ENCODE measurements at regions not wholly inside any gene's neighbourhood (a gene's known extent, or its start where the extent isn't known, plus 50 kb on each side); places are given as distances from the start of the nearest gene placed in this dataset.
"Not testable (repeated sequence)": the region's sequence is repeated elsewhere in the genome, so short reads cannot be mapped to it uniquely, and the experiment has no call there.

- DNase-seq: no peak
These were observed 130.1 kb upstream of the KLF12 start for GRCh38 chr13:74264333-74264732.

- DNase-seq: not testable (repeated sequence)
These were observed 126.2 kb upstream of the KLF12 start for GRCh38 chr13:74260420-74260819.

GRCh38 chr13:74259641-74260040, 125.4 kb upstream of the KLF12 start:
- no peak for DNase-seq

- no peak for DNase-seq
These were observed 124.8 kb upstream of the KLF12 start for GRCh38 chr13:74258961-74259360.

DNA sequence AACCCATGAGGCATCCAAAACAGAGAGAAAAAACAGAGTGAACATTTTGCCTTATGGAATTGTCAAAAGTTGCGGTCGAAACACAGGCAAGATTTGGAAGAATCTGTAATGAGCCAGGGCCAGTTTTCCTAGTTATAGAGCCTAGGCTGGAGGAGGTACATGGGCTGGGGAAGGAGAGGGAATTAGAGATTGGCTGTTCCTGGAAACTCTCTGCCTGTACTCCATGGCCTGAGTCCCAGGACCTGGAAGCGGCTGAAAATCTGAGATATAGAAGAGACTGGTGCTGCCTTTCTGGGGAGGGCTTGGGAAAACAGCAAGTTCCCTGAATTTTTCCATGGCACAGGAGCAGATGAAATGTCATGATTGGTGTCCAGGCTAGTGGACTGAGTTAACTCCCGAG, 122.8 kb upstream of the KLF12 start:
- no peak for DNase-seq

GRCh38 chr13:74253161-74253560, 119.0 kb upstream of the KLF12 start:
- no peak for DNase-seq

DNA sequence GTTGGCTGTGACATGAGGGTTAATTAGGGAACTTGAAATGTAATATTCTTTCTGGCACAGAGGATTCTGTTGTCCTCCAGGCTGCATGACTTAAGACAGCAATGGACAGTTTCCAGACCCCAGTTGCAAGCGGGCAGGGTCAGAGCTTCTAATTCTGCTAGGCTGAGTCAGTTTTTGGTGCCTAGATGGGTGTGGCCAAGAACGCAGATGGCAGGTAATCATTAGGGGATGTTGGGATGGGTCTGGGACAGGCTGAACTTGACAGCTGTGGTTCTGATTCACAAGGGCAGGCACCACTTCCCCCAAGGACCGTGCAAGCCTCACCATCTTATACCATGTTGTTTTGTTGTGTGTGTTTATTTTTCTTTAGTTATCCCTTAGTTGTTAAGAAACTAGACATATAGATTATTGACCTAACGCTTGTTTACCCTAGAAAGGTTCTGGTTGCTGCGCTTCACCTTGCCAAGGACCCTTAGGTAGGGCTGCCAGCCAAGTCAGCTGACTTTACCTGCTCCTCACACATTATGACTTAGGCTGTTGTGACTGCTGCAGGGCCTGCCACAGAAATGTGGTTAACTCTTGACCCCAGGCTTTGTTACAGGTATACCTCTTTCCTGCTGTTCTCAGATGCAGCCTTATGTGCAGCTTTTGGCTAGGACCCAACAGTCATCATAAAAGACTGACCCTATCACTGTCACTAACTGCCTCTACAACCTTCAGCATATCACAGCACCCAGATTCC, 117.7 kb upstream of the KLF12 start:
- DNase-seq: no peak

GRCh38 chr13:74250738-74251190, 116.6 kb upstream of the KLF12 start:
- no peak for DNase-seq

- DNase-seq: no peak
These were observed 114.3 kb upstream of the KLF12 start for GRCh38 chr13:74248477-74248876.

DNA sequence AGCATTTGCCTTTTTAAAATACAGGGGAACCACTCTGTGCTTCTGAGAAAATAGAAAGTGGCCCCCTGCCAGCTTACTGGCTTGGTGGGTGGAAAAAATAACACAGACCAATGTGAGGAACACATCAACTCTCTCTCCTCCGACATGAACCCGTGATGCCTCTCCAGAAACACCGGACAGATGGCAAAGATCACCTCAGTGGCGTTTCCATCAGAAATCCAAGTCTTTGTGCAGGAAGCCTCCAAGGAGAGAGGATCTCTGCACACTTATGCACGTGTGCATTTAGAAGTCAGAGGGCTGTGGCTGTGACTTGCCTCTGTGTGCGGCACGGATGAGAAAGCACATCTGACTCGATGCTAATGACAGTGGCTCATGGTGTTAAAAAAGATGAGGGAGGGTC, 112.3 kb upstream of the KLF12 start:
- DNase-seq: peak; percentile 42

GRCh38 chr13:74243637-74244526, 109.7 kb upstream of the KLF12 start:
- no peak for DNase-seq

DNA sequence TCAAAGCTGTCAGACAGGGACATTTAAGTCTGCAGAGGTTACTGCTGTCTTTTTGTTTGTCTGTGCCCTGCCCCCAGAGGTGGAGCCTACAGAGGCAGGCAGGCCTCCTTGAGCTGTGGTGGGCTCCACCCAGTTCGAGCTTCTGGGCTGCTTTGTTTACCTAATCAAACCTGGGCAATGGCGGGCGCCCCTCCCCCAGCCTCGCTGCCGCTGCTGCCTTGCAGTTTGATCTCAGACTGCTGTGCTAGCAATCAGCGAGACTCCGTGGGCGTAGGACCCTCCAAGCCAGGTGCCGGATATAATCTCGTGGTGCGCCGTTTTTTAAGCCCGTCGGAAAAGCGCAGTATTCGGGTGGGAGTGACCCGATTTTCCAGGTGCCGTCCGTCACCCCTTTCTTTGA, 107.1 kb upstream of the KLF12 start:
- DNase-seq: not testable (repeated sequence)

DNA sequence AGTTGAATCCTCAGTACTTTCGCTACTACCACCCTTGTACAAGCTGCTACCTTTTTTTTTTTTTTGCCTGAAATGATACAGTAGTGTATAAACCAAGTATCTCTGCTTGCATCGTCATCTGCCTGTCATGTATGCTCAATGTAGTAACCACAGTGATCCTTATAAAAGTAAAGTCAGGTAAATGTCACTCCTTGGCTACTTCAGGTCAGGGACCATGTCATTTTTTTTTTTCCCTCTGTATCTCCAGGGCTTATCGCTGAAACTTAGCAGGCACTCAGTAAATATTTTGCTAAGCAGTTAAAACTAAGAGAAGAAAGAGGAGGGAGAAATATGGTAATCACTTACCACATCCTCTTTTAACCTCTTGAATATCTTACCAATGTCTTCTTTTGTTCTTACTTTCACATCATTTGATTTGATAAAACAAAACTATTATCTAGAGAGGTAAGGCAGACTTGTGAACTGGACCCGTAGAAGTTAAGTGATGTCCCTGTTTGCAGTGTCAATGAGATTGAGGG, 96.8 kb upstream of the KLF12 start:
- DNase-seq: no peak

- no peak for DNase-seq
These were observed 95.0 kb upstream of the KLF12 start for GRCh38 chr13:74229242-74229641.

- no peak for DNase-seq
These were observed 93.4 kb upstream of the KLF12 start for GRCh38 chr13:74227476-74228158.

- DNase-seq: no peak
These were observed 92.7 kb upstream of the KLF12 start for GRCh38 chr13:74226791-74227475.

GRCh38 chr13:74221752-74222151, 87.5 kb upstream of the KLF12 start:
- no peak for DNase-seq

GRCh38 chr13:74219566-74219965, 85.4 kb upstream of the KLF12 start:
- no peak for DNase-seq

- no peak for DNase-seq
These were observed 84.1 kb upstream of the KLF12 start for GRCh38 chr13:74218291-74218690.

DNA sequence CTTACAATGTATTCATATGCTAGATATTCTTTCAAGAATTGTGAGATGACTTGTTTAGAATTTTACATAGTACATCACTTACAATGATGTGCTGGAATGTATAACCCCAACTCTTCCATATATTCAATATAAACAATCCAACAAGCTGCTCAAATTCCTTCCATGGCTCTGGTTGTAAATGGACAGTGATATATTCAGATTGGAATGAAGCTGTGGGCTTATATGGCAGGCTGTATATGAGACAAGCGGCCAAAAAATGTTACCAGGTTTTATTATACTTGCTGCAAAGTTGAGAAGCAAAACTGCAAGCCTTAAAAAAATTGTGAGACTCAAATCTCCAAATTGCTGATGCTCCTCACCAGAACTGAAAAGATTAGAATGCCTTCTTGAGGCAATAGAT, 83.6 kb upstream of the KLF12 start:
- DNase-seq: no peak

GRCh38 chr13:74215420-74215819, 81.2 kb upstream of the KLF12 start:
- DNase-seq: no peak

- no peak for DNase-seq
These were observed 80.1 kb upstream of the KLF12 start for GRCh38 chr13:74214321-74214720.

All from stimulated activated CD8-positive, alpha-beta memory T cell treated with anti-CD3 and anti-CD28 coated beads, Interleukin-4, amount 100 ng/mL, for 48 hours (primary cell).